H1 (cell line): ENCODE measurements at regions not wholly inside any gene's neighbourhood (a gene's known extent, or its start where the extent isn't known, plus 50 kb on each side); places are given as distances from the start of the nearest gene placed in this dataset.

Experiments
- FOSL1 ChIP-seq: IDR thresholded peaks from 2 replicates; pipeline ENCODE4 v1.6.1; 2011; ENCODE audit warnings: mild to moderate bottlenecking, low read depth, low read length, moderate library complexity; ENCODE audit not compliant: insufficient read depth
- GABPA ChIP-seq: IDR thresholded peaks from 2 replicates; pipeline ENCODE4 v1.6.1; 2011; ENCODE audit warnings: mild to moderate bottlenecking, low read length, moderate library complexity, borderline replicate concordance; ENCODE audit not compliant: insufficient read depth
- GTF2F1 ChIP-seq: IDR thresholded peaks from 2 replicates; pipeline ENCODE4 v1.6.1; 2012; ENCODE audit warnings: low read depth, low read length, improper control_type of control experiment, borderline replicate concordance
- NRF1 ChIP-seq: IDR thresholded peaks from 2 replicates; pipeline ENCODE4 v1.6.1; 2011; ENCODE audit warnings: mild to moderate bottlenecking, low read depth, low read length, improper control_type of control experiment
- POLR2A ChIP-seq, 2 experiments: IDR thresholded peaks; 1 replicate in 1 of 2; 2 replicates in 1 of 2; pipeline ENCODE4 v1.6.1; 2011; ENCODE audit warnings: low read depth in 2 of 2, low read length in 2 of 2, mild to moderate bottlenecking in 2 of 2; ENCODE audit errors: control extremely low read depth in 1 of 2
- RAD21 ChIP-seq, 2 experiments: IDR thresholded peaks in 1 of 2; conservative IDR thresholded peaks in 1 of 2; 2 replicates each; pipeline ENCODE4 v1.6.1; 2011; ENCODE audit warnings: low read depth in 2 of 2, low read length in 2 of 2, improper control_type of control experiment in 1 of 2, inconsistent platforms in 1 of 2, mild to moderate bottlenecking in 1 of 2, moderate library complexity in 1 of 2
- SIX5 ChIP-seq: IDR thresholded peaks from 2 replicates; pipeline ENCODE4 v1.6.1; 2011; ENCODE audit warnings: mild to moderate bottlenecking, low read depth, low read length
- SP1 ChIP-seq: IDR thresholded peaks from 2 replicates; pipeline ENCODE4 v1.6.1; 2011; ENCODE audit warnings: low read depth, low read length
- SRF ChIP-seq: IDR thresholded peaks from 2 replicates; pipeline ENCODE4 v1.6.1; 2011; ENCODE audit warnings: mild to moderate bottlenecking, low read depth, low read length, moderate library complexity
- TAF7 ChIP-seq: optimal IDR thresholded peaks from 2 replicates; pipeline ENCODE3; 2011; ENCODE audit warnings: low read depth, mild to moderate bottlenecking, inconsistent platforms, low read length, moderate library complexity, borderline replicate concordance
- ZNF274 ChIP-seq: IDR thresholded peaks from 2 replicates; pipeline ENCODE4 v1.7.0; 2012; ENCODE audit warnings: low read length, borderline replicate concordance; ENCODE audit errors: extremely low read depth
- TF ChIP-seq, protein P1 (sequence below): IDR thresholded peaks from 2 replicates; pipeline ENCODE4 v1.6.1; 2011; ENCODE audit warnings: low read depth, mild to moderate bottlenecking, low read length; ENCODE audit not compliant: insufficient read depth
- TF ChIP-seq, protein P2 (sequence below), 3 experiments: IDR thresholded peaks; 1 replicate in 2 of 3; 2 replicates in 1 of 3; pipeline versions ENCODE4 v1.5.1 to v1.6.1; 2011; ENCODE audit warnings: low read length in 3 of 3, mild to moderate bottlenecking in 3 of 3, inconsistent platforms in 2 of 3, low read depth in 1 of 3, moderate library complexity in 1 of 3; ENCODE audit not compliant: insufficient read depth in 1 of 3; ENCODE audit errors: control extremely low read depth in 1 of 3

DNA sequence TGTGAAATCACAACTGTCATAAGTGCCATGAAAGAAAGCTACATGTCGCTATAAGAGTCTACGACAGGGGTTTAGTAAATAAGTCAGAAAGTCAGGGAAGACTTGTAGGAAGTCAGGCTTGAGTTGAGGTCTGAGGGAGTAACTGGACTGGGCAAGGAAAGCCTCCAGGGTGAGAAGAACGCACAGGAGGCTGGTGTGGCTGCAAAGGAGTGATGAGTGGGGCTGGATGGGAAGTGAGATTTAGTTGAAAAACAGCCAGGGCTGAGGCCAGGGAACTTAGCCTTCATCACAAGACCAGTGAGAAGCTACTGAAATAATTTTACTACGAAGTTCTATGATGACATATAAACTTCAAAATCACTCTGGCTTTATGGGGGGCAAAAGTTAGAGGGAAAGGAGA lies 763.7 kb upstream of the PHF14 start:
- TF ChIP-seq, protein P1, sequence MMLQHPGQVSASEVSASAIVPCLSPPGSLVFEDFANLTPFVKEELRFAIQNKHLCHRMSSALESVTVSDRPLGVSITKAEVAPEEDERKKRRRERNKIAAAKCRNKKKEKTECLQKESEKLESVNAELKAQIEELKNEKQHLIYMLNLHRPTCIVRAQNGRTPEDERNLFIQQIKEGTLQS: no peak
- TF ChIP-seq, protein P2, sequence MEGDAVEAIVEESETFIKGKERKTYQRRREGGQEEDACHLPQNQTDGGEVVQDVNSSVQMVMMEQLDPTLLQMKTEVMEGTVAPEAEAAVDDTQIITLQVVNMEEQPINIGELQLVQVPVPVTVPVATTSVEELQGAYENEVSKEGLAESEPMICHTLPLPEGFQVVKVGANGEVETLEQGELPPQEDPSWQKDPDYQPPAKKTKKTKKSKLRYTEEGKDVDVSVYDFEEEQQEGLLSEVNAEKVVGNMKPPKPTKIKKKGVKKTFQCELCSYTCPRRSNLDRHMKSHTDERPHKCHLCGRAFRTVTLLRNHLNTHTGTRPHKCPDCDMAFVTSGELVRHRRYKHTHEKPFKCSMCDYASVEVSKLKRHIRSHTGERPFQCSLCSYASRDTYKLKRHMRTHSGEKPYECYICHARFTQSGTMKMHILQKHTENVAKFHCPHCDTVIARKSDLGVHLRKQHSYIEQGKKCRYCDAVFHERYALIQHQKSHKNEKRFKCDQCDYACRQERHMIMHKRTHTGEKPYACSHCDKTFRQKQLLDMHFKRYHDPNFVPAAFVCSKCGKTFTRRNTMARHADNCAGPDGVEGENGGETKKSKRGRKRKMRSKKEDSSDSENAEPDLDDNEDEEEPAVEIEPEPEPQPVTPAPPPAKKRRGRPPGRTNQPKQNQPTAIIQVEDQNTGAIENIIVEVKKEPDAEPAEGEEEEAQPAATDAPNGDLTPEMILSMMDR (IDR thresholded peaks at IDR 0.05; ENCODE audit: control extremely low read depth in 1 of 3, insufficient read depth in 1 of 3, low read depth in 1 of 3, low read length in 3 of 3): no peak
- TF ChIP-seq TAF7 (no peak), ZNF274 (no peak), GABPA (no peak), POLR2A (IDR thresholded peaks at IDR 0.05; ENCODE audit: control extremely low read depth in 1 of 2, low read depth in 2 of 2, low read length in 2 of 2) (no peak), NRF1 (no peak), SIX5 (no peak), SP1 (no peak), GTF2F1 (no peak), FOSL1 (no peak), SRF (no peak), RAD21 (IDR thresholded peaks at IDR 0.05 in 1 of 2, conservative IDR thresholded peaks at IDR 0.05 in 1 of 2; ENCODE audit: low read depth in 2 of 2, low read length in 2 of 2) (no peak)
